Right lung (tissue), 2 donors: ENCODE measurements at regions not wholly inside any gene's neighbourhood (a gene's known extent, or its start where the extent isn't known, plus 50 kb on each side); places are given as distances from the start of the nearest gene placed in this dataset.
"Not testable (repeated sequence)": the region's sequence is repeated elsewhere in the genome, so short reads cannot be mapped to it uniquely, and the experiment has no call there.

Experiments used
- DNase-seq, 2 donors: peaks; one replicate each; pipeline ENCODE4 v3.0.0-alpha.2; 2013

DNA sequence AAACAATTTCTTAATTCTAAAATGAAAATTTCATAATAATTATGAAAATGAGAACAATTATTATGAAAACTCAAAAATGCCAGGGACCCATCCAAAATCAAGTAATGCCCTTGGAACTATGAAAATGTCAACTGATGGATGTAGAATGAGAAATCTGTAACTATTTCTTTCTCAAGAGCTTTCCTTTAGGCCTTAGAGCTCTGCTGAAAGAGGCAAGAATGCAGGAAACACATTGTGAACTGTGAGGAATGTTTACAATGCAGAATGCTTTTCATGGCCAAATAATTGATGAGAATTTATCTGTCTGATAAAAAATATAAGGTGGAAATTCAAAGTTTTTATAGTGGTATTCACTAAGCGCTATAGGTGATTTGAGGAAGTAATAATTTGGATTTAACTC lies 207.1 kb upstream of the PCDH18 start:
- DNase-seq = no peak

DNA sequence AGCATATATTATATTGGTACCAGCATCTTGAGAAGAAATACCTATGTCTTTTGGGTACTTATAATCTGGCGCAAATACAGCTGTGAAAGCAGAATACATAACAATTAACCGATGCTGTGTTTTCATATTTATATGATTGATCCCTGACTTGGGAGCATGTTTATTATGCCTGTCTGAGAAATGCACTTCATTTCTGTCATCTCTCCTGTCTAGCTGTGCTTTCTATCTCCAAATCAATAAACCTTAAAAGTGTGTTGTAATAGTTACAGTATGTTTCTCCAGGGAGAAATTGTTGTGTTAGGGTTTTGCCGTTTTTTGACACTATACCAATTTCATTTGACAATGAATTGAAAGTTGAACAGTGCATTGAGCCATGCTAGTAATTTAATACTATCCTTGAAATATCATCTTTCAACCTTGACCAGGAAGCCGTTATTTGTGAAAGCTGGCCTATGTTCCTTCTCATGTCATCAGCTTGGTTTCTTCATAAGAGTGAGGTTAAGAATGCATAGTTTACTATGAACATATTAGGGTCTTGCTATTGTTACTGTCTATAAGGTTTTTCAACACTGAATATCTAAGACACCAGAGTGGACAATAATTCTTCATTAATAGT lies 206.2 kb upstream of the PCDH18 start:
- DNase-seq = no peak

DNA sequence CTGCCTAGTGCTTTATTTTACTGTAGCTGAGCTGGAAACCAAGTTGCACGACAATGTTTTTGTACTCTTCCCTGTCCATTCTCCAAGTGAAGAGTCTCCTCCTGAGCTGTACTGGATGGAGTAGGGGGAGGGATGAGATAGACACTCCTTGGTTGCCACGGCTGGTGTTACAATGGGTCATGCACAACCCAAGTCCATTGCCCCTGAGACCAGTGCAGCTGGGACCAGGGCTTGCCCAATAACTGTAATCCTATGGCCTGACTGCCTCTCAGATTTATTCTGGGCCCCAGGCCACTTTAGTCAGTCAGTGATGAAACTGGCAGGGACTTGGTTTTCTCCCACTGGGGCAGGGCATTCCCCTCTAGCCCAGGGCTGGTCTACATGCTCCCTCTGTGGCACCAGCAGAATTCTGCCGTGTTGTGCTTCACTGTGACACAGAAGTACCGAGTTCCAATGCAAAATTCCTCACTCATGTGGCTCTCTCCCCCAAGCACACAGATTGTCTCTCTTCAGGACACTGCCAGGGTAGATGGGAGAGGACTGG lies 203.3 kb upstream of the PCDH18 start:
- DNase-seq = no peak

DNA sequence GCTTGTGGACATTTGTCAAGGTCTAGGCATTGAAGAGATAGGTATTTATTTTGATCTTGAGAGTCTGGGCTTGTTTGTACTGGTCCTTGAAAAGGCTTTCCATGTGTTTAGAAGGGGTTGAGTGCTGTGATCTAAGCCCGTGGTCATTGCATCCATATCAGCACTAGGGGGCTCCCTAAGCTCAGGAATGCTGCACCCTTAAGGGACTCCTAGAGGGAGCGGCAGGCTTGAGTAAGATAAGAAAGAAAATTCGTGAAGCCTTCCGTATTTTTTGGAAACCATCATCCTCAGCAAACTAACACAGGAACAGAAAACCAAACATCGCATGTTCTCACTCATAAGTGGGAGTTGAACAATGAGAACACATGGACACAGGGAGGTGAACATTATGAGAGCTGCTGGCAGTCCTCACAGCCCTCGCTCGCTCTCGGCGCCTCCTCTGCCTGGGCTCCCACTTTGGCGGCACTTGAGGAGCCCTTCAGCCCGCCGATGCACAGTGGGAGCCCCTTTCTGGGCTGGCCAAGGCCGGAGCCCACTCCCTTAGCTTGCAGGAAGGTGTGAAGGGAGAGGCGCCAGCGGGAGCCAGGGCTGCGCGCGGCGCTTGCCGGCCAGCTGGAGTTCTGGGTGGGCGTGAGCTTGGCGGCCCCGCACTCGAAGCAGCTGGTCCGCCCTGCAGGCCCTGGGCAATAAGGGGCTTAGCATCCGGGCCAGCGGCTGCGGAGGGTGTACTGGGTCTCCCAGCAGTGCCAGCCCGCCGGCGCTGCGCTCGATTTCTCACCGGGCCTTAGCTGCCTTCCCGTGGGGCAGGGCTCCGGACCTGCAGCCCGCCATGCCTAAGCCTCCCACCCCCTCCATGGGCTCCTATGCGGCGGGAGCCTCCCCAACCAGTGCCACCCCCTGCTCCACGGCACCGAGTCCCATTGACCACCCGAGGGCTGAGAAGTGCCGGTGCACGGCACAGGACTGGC lies 201.2 kb upstream of the PCDH18 start:
- not testable (repeated sequence) for DNase-seq

GRCh38 chr4:137722910-137723309 lies 190.6 kb upstream of the PCDH18 start:
- DNase-seq = no peak

GRCh38 chr4:137711502-137711901 lies 179.2 kb upstream of the PCDH18 start:
- no peak for DNase-seq

DNA sequence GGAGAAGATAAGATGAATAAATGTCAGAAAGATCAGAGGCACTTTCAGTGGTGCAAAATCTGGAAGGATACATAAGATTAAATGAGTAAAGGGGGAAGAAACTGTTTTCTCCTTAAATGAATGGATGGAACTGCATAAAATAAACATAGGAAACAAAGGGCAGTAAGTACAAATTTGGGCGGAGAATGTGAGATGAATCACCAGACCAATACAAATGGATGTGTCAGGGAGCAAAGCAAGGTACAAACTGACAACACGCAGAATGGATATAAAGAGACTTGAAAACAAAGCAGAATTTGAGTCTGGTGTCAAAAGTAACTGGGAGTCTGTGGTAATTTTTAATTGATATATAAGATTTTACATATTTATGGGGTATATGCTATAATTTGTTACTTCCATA lies 175.3 kb upstream of the PCDH18 start:
- no peak for DNase-seq

DNA sequence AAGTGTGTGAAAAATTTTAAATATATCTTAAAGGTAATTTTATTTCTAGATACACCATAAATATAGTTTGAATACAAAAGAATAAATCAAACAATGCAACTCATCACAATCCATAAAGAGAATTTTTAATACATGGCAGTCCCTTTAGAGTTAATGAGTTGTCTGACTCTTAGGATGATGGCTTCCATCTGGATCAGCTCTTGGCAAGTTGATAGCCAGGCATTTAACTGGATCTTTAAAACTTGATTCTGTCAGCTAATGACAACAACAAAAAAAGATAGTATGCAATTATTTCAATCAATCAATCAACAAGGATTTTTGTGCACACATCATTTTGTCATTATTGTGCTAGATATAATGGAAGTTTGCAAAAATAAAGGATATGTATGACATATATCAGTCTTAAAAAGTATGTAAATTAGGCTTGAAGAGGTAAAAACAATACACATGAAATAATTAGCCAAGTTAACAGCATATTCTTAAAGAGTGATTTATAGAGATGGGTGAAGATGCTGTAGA lies 174.9 kb upstream of the PCDH18 start:
- DNase-seq = no peak

GRCh38 chr4:137705171-137705783 lies 173.0 kb upstream of the PCDH18 start:
- peak; percentile 84 to 90 for DNase-seq

GRCh38 chr4:137703195-137703594 lies 170.9 kb upstream of the PCDH18 start:
- peak; percentile 89 to 92 for DNase-seq

GRCh38 chr4:137702512-137702911 lies 170.2 kb upstream of the PCDH18 start:
- no peak for DNase-seq

DNA sequence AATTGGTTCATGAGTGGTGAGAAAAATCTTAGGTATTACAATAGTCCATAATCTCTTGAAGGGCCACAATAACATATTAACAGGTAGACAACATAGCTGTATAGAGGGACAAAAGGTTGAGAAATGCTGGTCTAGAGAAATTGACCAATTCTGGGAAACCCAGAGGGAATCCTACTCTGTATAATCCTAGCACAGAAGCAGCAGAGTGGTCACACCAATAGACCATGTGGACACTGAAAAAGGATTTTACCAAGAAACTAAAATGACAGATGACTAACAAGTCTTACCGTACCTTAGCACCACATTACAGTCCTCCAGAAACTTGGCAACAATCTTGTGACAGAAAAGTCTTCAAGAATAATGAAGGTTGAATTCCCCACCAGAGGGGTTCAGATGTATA lies 169.1 kb upstream of the PCDH18 start:
- no peak for DNase-seq

DNA sequence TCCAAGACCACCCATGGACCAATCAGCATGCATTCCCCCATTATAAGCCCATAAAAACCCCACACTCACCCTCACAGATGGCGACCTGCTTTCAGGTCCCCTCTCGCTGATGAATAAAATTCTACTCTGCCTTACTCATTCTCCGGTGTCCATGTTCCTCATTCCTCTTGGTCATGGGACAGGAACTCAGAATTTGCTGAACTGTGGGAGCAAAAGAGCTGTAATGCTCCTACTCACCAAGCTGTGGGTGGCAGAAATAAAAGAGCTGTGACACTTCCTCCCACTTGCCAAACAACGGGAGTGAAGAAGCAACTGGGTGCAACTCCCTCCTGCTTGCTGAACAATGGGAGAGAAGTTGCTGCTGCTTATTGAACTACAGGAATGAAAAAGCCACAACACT lies 168.5 kb upstream of the PCDH18 start:
- DNase-seq = no peak

DNA sequence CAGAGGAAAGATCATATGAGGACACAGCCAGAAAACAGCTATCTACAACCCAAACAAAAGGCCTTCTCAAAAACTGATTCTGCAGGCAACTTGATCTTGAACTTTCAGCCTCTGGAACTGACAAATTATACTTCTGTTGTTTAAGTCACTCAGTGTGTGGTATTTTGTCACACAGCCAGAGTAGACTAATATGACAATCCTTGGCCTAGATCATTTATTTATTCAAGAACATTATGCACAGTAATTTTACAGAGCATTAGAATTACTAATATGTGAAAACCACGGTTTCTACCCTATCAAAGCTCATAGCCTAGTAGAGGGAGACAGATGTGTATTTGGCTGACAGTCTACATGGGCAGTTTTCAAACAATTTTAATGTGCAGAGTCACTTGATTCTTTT lies 167.8 kb upstream of the PCDH18 start:
- no peak for DNase-seq

GRCh38 chr4:137694138-137694537 lies 161.8 kb upstream of the PCDH18 start:
- no peak for DNase-seq

DNA sequence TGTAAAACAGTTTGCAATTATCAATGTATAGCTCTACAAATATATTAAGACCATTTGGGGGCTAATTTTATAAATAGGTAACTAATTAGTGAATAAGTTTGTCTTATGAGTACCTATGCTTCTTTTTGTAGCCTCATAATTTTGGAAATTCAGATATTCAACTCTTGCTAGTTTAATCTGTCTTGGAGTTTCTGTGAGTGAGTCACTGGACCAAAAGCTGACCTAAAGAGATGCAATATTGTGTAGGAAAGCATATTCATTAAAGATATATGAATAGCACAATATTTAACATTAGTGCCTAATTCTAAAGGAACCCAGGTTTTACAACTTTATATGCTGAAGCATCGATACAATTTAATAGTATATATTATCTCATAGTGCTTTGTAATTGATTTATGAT lies 161.3 kb upstream of the PCDH18 start:
- no peak for DNase-seq

DNA sequence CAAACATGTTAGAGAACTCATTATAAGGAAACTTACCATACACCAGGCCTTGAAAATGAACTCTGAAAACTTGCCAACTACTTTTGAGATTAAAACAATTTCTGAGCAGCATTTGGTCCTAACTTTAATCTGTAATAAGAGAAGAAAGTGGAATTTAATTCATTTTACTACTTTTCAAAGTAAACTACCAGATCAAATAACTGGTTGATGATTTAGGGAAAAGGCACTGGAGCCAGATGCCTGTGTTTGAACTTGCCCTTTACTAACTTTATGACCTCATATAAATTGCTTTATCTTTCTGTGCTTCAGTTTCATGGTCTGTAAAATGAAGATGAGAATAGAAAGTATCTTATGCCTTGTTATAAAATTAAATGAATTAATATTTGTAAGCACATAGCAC lies 159.9 kb upstream of the PCDH18 start:
- DNase-seq = no peak

GRCh38 chr4:137688651-137689050 lies 156.4 kb upstream of the PCDH18 start:
- DNase-seq = no peak

DNA sequence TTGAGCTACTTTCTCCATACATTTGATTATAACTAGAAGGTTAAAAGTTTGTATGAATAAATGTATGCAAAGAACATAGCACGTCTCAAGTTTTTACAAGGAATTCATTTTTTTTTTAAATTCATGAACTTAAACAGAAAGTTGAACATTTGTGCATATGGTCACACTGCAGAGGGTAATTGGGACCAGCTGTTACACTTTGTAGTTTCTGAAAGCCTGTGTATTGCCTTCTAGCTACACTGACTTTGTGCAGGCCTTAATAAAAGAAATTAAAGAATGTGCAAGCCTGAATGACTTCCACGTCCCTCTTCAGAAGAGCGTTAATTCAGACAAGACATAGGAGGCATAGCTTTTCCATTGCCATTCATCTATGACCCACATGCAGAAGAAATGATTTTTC lies 153.1 kb upstream of the PCDH18 start:
- no peak for DNase-seq

- DNase-seq = no peak
These were observed 148.8 kb upstream of the PCDH18 start for GRCh38 chr4:137681081-137681480.

DNA sequence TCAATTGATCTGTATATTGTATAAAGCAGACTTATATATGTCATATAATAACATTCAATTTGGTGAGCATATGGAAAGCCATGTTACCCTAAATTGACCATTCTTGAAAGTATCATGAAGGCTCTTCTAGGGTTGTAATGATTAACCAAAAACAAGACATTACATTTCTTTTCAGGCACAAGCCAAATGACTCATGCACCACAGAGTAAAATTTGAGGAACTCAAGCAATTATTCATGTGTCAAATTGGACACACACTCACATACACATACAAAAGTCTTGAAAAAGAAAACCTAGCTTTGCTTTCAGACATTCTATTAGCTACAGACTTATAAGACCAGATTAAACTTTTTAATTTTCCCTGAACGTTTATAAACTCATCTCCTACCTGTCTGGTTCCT lies 146.5 kb upstream of the PCDH18 start:
- DNase-seq = no peak

- no peak for DNase-seq
These were observed 145.6 kb upstream of the PCDH18 start for GRCh38 chr4:137677863-137678262.
